Panc1 (cell line): ENCODE measurements at regions not wholly inside any gene's neighbourhood (a gene's known extent, or its start where the extent isn't known, plus 50 kb on each side); places are given as distances from the start of the nearest gene placed in this dataset.

Experiments
- POLR2AphosphoS5 ChIP-seq: IDR thresholded peaks from 2 replicates; pipeline ENCODE4 v1.6.1; 2012; ENCODE audit warnings: mild to moderate bottlenecking, low read depth, low read length, moderate library complexity
- TF ChIP-seq, protein P1 (sequence below): fragments of 450-650 bp; IDR thresholded peaks from 2 replicates; pipeline ENCODE4 v1.5.1; 2017; ENCODE audit warnings: mild to moderate bottlenecking
- TF ChIP-seq, protein P2 (sequence below), 2 experiments: IDR thresholded peaks; 2 replicates each; pipeline ENCODE4 v1.6.1; 2011 to 2012; ENCODE audit warnings: low read depth in 2 of 2, control low read depth in 1 of 2, low read length in 1 of 2, mild to moderate bottlenecking in 1 of 2, moderate library complexity in 1 of 2; ENCODE audit not compliant: insufficient read depth in 1 of 2

DNA sequence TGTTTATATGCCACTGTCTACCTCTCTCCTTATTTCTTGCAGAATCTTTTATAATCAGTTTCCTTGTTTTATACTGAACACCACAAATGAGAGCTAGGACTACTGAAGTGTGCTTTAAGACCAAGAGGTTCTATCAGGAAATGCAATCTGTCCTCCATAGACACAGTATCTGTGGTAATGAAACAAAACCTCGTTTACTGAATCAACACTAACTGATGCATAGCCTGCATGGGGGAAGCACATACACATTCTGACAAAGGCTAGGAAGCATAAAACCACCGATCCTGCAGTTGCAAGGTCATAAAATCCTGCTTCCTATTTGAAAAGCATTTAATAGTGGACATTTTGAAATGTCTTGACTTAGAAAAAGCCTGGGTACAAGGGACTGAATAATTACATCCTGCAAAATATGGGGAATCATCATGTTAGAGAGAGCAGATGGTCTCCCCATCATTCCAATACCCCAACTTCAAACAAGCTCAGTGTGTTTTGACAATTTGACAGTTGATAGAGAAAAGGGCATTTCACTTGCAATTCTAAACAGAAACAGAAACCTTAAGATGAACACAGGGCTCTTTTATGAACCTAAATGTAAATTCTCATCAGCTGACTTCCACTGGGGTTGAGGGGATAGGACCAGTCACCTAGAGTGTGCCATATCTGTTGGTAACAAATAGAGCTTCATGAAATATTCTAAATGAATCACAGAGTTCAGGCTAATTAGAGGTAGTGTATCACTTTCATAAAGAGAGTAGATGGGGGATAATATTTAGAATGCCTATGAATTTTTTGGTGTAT is 1845.6 kb upstream of the PIK3C3 start:
- TF ChIP-seq, protein P1, sequence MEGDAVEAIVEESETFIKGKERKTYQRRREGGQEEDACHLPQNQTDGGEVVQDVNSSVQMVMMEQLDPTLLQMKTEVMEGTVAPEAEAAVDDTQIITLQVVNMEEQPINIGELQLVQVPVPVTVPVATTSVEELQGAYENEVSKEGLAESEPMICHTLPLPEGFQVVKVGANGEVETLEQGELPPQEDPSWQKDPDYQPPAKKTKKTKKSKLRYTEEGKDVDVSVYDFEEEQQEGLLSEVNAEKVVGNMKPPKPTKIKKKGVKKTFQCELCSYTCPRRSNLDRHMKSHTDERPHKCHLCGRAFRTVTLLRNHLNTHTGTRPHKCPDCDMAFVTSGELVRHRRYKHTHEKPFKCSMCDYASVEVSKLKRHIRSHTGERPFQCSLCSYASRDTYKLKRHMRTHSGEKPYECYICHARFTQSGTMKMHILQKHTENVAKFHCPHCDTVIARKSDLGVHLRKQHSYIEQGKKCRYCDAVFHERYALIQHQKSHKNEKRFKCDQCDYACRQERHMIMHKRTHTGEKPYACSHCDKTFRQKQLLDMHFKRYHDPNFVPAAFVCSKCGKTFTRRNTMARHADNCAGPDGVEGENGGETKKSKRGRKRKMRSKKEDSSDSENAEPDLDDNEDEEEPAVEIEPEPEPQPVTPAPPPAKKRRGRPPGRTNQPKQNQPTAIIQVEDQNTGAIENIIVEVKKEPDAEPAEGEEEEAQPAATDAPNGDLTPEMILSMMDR: no peak
- no peak for TF ChIP-seq POLR2AphosphoS5
- TF ChIP-seq, protein P2, sequence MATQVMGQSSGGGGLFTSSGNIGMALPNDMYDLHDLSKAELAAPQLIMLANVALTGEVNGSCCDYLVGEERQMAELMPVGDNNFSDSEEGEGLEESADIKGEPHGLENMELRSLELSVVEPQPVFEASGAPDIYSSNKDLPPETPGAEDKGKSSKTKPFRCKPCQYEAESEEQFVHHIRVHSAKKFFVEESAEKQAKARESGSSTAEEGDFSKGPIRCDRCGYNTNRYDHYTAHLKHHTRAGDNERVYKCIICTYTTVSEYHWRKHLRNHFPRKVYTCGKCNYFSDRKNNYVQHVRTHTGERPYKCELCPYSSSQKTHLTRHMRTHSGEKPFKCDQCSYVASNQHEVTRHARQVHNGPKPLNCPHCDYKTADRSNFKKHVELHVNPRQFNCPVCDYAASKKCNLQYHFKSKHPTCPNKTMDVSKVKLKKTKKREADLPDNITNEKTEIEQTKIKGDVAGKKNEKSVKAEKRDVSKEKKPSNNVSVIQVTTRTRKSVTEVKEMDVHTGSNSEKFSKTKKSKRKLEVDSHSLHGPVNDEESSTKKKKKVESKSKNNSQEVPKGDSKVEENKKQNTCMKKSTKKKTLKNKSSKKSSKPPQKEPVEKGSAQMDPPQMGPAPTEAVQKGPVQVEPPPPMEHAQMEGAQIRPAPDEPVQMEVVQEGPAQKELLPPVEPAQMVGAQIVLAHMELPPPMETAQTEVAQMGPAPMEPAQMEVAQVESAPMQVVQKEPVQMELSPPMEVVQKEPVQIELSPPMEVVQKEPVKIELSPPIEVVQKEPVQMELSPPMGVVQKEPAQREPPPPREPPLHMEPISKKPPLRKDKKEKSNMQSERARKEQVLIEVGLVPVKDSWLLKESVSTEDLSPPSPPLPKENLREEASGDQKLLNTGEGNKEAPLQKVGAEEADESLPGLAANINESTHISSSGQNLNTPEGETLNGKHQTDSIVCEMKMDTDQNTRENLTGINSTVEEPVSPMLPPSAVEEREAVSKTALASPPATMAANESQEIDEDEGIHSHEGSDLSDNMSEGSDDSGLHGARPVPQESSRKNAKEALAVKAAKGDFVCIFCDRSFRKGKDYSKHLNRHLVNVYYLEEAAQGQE (IDR thresholded peaks at IDR 0.05; ENCODE audit: insufficient read depth in 1 of 2, low read depth in 2 of 2, low read length in 1 of 2): no peak
